WTC11 (cell line): ENCODE measurements at regions not wholly inside any gene's neighbourhood (a gene's known extent, or its start where the extent isn't known, plus 50 kb on each side); places are given as distances from the start of the nearest gene placed in this dataset.

Source experiments
- ATAC-seq: fragments of 200-7000 bp; cut with Tn5 transposase; 2 replicates; pipeline ENCODE4 v1.10.0; 2021; ENCODE audit warnings: mild to moderate bottlenecking, moderate library complexity
- CTCF ChIA-PET: fragments of 300-600 bp; sonication (Branson Sonifier 250); formaldehyde crosslinking; loops from one replicate; lab custom pipeline; 2021; ENCODE audit warnings: antibody characterized with exemption; lab: Charles Lee
- POLR2A ChIA-PET: fragments of 350-600 bp; sonication (Branson Sonifier 250); formaldehyde crosslinking; loops from one replicate; lab custom pipeline; 2021; ENCODE audit warnings: antibody characterized with exemption; lab: Charles Lee
- DNase-seq: peaks from one replicate; pipeline ENCODE4 v3.0.0; 2021; ENCODE audit warnings: low spot score
- H3K27ac Mint-ChIP-seq: 2 replicates; pipeline ENCODE4 v1.8.0; 2021; ENCODE audit warnings: mixed read lengths
- H3K27me3 Mint-ChIP-seq: 2 replicates; pipeline ENCODE4 v1.8.0; 2021; ENCODE audit warnings: low read depth, mild to moderate bottlenecking, moderate library complexity, mixed read lengths
- H3K36me3 Mint-ChIP-seq: 2 replicates; pipeline ENCODE4 v1.8.0; 2021; ENCODE audit warnings: mixed read lengths
- H3K4me1 Mint-ChIP-seq: 2 replicates; pipeline ENCODE4 v1.8.0; 2022; ENCODE audit warnings: mixed read lengths
- H3K4me3 Mint-ChIP-seq: 2 replicates; pipeline ENCODE4 v1.8.0; 2021; ENCODE audit warnings: mild to moderate bottlenecking, moderate library complexity, mixed read lengths
- H3K9me3 Mint-ChIP-seq: 2 replicates; pipeline ENCODE4 v1.8.0; 2021; ENCODE audit warnings: mixed read lengths
- CREM ChIP-seq: sonication (generic); formaldehyde crosslinking; IDR thresholded peaks from 2 replicates; pipeline ENCODE4 v1.8.1; 2022; ENCODE audit warnings: mild to moderate bottlenecking, missing genetic modification reagents, moderate library complexity
- FOXP1 ChIP-seq: sonication (generic); formaldehyde crosslinking; IDR thresholded peaks from 2 replicates; pipeline ENCODE4 v1.8.0; 2022; ENCODE audit warnings: missing genetic modification reagents, mild to moderate bottlenecking, moderate library complexity, borderline replicate concordance
- JUN ChIP-seq: sonication (generic); formaldehyde crosslinking; IDR thresholded peaks from 2 replicates; pipeline ENCODE4 v1.8.0; 2023; ENCODE audit warnings: mild to moderate bottlenecking, missing genetic modification reagents
- NR1H2 ChIP-seq: sonication (generic); formaldehyde crosslinking; IDR thresholded peaks from 2 replicates; pipeline ENCODE4 v1.9.0; 2021; ENCODE audit warnings: mild to moderate bottlenecking, moderate library complexity, missing genetic modification reagents
- PRRX2 ChIP-seq: fragments of 250-450 bp; sonication (Bioruptor Pico); IDR thresholded peaks from 2 replicates; pipeline ENCODE4 v1.8.0; 2021; ENCODE audit warnings: mild to moderate bottlenecking
- SMAD3 ChIP-seq: sonication (generic); formaldehyde crosslinking; IDR thresholded peaks from 2 replicates; pipeline ENCODE4 v1.8.0; 2022; ENCODE audit warnings: missing genetic modification reagents, mild to moderate bottlenecking, borderline replicate concordance
- SP1 ChIP-seq: sonication (generic); formaldehyde crosslinking; conservative IDR thresholded peaks from 2 replicates; pipeline ENCODE4 v1.8.1; 2022; ENCODE audit warnings: missing genetic modification reagents
- ZNF121 ChIP-seq: sonication (generic); formaldehyde crosslinking; IDR thresholded peaks from 2 replicates; pipeline ENCODE4 v1.8.0; 2023; ENCODE audit warnings: missing genetic modification reagents
- ZNF232 ChIP-seq: sonication (generic); formaldehyde crosslinking; IDR thresholded peaks from 2 replicates; pipeline ENCODE4 v1.8.0; 2022; ENCODE audit warnings: mild to moderate bottlenecking, missing genetic modification reagents
- ZNF416 ChIP-seq: fragments of 250-450 bp; sonication (Bioruptor Pico); IDR thresholded peaks from 2 replicates; pipeline ENCODE4 v1.9.0; 2021; ENCODE audit warnings: mild to moderate bottlenecking, inconsistent platforms
- TF ChIP-seq, protein P1 (sequence below): sonication (generic); formaldehyde crosslinking; IDR thresholded peaks from 2 replicates; pipeline ENCODE4 v1.8.1; 2022; ENCODE audit warnings: low read depth, missing genetic modification reagents, borderline replicate concordance
- TF ChIP-seq, protein P2 (sequence below): sonication (generic); formaldehyde crosslinking; IDR thresholded peaks from 2 replicates; pipeline ENCODE4 v1.8.1; 2023; ENCODE audit warnings: mild to moderate bottlenecking, missing genetic modification reagents, moderate library complexity
- TF ChIP-seq, protein P3 (sequence below): fragments of 250-450 bp; sonication (Bioruptor Pico); conservative IDR thresholded peaks from 2 replicates; pipeline ENCODE4 v1.9.0; 2021; ENCODE audit warnings: mild to moderate bottlenecking
- TF ChIP-seq, protein P4 (sequence below): fragments of 250-450 bp; sonication (Bioruptor Pico); IDR thresholded peaks from 2 replicates; pipeline ENCODE4 v1.9.0; 2021; ENCODE audit warnings: mild to moderate bottlenecking

DNA sequence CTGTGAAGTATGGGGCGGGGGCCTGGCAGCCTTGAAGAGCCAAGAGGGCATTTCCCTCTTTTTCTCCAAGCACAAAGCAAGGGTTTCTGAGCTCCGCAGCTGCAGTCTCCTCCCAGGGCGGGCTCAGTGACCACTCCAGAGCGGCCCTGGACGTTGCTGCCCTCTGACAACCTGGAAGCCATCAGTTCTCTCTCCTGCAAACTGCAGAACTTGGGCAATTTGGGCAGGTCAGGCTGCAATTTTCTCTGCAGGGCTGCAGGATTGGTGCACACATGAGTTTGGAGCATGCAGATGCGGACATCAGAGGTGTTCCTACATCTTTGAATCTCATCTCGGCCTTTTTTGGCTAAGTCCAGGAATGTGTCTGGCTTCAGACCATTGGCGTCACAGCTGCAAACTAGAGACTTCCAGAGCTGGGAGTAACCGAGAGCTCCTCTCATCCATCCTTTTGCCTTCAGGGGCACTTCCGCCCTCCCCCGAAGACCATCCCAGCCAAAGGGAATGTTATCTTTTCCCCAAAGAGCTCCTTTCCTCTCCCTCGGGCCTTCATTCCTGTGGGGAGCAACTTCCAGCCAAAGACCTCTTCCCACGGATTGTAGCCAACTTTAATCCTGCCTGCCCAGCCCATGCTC, 139.6 kb upstream of the WNT4 start:
- no peaks in the 10 kb centered on the region for H3K4me1 Mint-ChIP-seq
- no peak overlapping the region for H3K4me3 Mint-ChIP-seq
- no peaks in the 10 kb centered on the region; the same call in 1 of the 2 replicates for H3K27me3 Mint-ChIP-seq
- CTCF ChIA-PET: interaction anchor here (1.5 kb wide), 1 partner anchor 134 kb away, joined by 7 read pairs; no protein-coding TSS in a partner anchor
- TF ChIP-seq, protein P1, sequence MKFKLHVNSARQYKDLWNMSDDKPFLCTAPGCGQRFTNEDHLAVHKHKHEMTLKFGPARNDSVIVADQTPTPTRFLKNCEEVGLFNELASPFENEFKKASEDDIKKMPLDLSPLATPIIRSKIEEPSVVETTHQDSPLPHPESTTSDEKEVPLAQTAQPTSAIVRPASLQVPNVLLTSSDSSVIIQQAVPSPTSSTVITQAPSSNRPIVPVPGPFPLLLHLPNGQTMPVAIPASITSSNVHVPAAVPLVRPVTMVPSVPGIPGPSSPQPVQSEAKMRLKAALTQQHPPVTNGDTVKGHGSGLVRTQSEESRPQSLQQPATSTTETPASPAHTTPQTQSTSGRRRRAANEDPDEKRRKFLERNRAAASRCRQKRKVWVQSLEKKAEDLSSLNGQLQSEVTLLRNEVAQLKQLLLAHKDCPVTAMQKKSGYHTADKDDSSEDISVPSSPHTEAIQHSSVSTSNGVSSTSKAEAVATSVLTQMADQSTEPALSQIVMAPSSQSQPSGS: no peak
- TF ChIP-seq NR1H2 (CRISPR knock-in tag): no peak
- no peak for TF ChIP-seq CREM
- peaks cover 12% of the 10 kb centered on the region for H3K9me3 Mint-ChIP-seq
- ATAC-seq (no peak), DNase-seq (no peak)
- POLR2A ChIA-PET: no interaction called here
- no peak overlapping the region for H3K27ac Mint-ChIP-seq
- no peaks in the 10 kb centered on the region for H3K36me3 Mint-ChIP-seq

DNA sequence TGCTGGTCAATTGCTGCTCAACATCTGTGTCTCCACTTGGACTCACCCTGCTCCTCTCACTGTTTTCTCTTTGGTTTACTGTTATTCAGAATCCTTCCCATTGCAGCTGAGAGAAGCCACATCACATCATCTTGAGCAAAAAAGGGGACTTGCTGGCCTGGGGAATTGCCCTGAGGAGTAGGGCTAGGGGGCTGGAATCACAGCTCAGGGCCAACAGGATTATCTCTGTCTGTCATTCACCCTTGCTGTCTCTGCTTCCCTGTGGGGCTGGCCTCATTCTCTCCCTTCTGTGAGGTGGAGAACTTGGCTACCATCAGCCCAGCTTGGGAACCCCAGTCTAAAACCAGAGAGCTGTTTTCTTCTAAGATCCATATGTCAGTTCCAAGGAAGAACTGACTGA, 140.7 kb upstream of the WNT4 start:
- Mint-ChIP-seq H3K27ac (no peak overlapping the region), H3K4me3 (no peak overlapping the region), H3K4me1 (no peaks in the 10 kb centered on the region), H3K36me3 (no peaks in the 10 kb centered on the region), H3K27me3 (no peaks in the 10 kb centered on the region; the same call in 1 of the 2 replicates), H3K9me3 (peaks cover 12% of the 10 kb centered on the region)
- CTCF ChIA-PET: no interaction called here
- TF ChIP-seq SMAD3 (CRISPR knock-in tag) (no peak), SP1 (CRISPR knock-in tag) (no peak)
- TF ChIP-seq, protein P2, sequence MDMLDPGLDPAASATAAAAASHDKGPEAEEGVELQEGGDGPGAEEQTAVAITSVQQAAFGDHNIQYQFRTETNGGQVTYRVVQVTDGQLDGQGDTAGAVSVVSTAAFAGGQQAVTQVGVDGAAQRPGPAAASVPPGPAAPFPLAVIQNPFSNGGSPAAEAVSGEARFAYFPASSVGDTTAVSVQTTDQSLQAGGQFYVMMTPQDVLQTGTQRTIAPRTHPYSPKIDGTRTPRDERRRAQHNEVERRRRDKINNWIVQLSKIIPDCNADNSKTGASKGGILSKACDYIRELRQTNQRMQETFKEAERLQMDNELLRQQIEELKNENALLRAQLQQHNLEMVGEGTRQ (CRISPR knock-in tag): no peak
- no peak for ATAC-seq
- no peak for DNase-seq
- POLR2A ChIA-PET: no interaction called here

DNA sequence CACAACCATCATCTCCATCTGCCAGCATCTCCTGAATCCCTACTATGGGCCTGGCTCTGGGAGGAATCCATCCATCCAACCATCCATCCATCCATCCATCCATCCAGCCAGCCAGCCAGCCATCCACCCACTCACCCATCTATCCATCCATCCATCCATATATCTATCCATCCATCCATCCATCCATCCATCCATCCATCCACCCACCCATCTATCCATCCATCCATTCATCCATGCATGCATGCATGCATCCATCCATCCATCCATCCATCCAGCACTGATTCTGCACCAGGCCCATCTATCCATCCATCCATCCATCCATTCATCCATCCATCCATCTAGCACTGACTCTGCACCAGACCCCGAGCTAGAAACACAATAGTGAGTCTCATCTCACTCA, 141.3 kb upstream of the WNT4 start:
- Mint-ChIP-seq H3K4me3 (no peak overlapping the region), H3K27ac (no peak overlapping the region), H3K27me3 (no peaks in the 10 kb centered on the region; the same call in 1 of the 2 replicates), H3K4me1 (no peaks in the 10 kb centered on the region), H3K36me3 (no peaks in the 10 kb centered on the region), H3K9me3 (peaks cover 9% of the 10 kb centered on the region)
- DNase-seq (no peak), ATAC-seq (no peak)
- TF ChIP-seq ZNF121 (CRISPR knock-in tag) (no peak), FOXP1 (CRISPR knock-in tag) (no peak), JUN (CRISPR knock-in tag) (no peak), ZNF416 (CRISPR knock-in tag) (no peak), PRRX2 (CRISPR knock-in tag) (no peak), ZNF232 (CRISPR knock-in tag) (no peak)
- TF ChIP-seq, protein P3, sequence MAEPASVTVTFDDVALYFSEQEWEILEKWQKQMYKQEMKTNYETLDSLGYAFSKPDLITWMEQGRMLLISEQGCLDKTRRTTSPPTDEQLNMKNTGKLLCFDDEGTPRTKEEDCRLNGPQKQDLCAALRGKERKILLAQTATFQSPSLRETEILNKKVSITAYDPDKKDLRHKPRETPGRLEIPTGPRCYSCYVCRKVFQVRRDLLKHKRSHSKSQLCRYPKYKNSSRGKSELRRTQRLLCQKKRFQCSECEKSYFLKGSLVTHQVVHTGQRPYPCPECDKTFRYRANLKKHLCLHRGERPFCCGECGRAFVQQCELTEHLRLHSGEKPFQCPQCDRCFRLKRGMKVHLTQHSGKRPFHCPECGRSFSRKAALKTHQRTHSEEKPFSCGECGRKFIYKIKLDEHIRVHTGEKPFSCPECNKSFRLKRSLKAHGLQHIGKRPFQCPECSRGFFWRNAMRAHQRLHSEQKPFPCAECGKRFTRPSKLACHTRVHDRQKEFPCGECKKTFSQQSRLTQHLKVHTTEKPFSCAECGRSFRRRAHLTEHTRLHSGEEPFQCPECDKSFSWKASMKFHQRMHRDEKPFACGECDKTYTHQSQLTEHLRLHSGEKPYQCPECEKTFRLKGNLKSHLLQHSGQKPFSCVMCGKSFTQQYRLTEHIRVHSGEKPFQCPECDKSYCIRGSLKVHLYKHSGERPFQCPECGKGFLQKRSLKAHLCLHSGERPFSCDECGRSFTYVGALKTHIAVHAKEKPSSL (CRISPR knock-in tag): no peak
- TF ChIP-seq, protein P4, sequence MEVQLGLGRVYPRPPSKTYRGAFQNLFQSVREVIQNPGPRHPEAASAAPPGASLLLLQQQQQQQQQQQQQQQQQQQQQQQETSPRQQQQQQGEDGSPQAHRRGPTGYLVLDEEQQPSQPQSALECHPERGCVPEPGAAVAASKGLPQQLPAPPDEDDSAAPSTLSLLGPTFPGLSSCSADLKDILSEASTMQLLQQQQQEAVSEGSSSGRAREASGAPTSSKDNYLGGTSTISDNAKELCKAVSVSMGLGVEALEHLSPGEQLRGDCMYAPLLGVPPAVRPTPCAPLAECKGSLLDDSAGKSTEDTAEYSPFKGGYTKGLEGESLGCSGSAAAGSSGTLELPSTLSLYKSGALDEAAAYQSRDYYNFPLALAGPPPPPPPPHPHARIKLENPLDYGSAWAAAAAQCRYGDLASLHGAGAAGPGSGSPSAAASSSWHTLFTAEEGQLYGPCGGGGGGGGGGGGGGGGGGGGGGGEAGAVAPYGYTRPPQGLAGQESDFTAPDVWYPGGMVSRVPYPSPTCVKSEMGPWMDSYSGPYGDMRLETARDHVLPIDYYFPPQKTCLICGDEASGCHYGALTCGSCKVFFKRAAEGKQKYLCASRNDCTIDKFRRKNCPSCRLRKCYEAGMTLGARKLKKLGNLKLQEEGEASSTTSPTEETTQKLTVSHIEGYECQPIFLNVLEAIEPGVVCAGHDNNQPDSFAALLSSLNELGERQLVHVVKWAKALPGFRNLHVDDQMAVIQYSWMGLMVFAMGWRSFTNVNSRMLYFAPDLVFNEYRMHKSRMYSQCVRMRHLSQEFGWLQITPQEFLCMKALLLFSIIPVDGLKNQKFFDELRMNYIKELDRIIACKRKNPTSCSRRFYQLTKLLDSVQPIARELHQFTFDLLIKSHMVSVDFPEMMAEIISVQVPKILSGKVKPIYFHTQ (CRISPR knock-in tag): no peak
- ChIA-PET CTCF (no interaction called here), POLR2A (no interaction called here)
